Stomach (tissue), 4 donors: ENCODE measurements at regions not wholly inside any gene's neighbourhood (a gene's known extent, or its start where the extent isn't known, plus 50 kb on each side); places are given as distances from the start of the nearest gene placed in this dataset.
"Not testable (repeated sequence)": the region's sequence is repeated elsewhere in the genome, so short reads cannot be mapped to it uniquely, and the experiment has no call there.

Experiments
- CTCF ChIP-seq, 7 experiments: fragments of 450-650 bp in 4 of 7; fragments of 200-600 bp in 3 of 7; sonication (generic) in 3 of 7; IDR thresholded peaks; one replicate each; pipeline ENCODE4 v1.5.1; 2016 to 2019; ENCODE audit warnings: antibody characterized with exemption in 7 of 7, control low read depth in 2 of 7, mild to moderate bottlenecking in 1 of 7
- EP300 ChIP-seq: sonication (generic); formaldehyde crosslinking; IDR thresholded peaks from one replicate; pipeline ENCODE4 v1.6.1; 2017; ENCODE audit warnings: antibody characterized with exemption
- POLR2A ChIP-seq, 4 donors: fragments of 450-650 bp; IDR thresholded peaks; one replicate each; pipeline ENCODE4 v1.6.1; 2016; ENCODE audit warnings: antibody characterized with exemption in 4 of 4, control low read depth in 2 of 4, mild to moderate bottlenecking in 1 of 4, moderate library complexity in 1 of 4

- TF ChIP-seq POLR2A (IDR thresholded peaks at IDR 0.05); CTCF (IDR thresholded peaks at IDR 0.05); EP300: not testable (repeated sequence)
Observed at GRCh38 chrX:3881255-3881895, 167.9 kb upstream of the PRKX start.
